ENCODE measurements at regions not wholly inside any gene's neighbourhood (a gene's known extent, or its start where the extent isn't known, plus 50 kb on each side); places are given as distances from the start of the nearest gene placed in this dataset.

- TF ChIP-seq TAF1 (IDR thresholded peaks at IDR 0.05; ENCODE audit: borderline replicate concordance, insufficient read depth, low read length) (no peak), REST (IDR thresholded peaks at IDR 0.05; ENCODE audit: insufficient read depth in 1 of 2, low read depth in 2 of 2, low read length in 2 of 2) (no peak), POLR2AphosphoS5 (IDR thresholded peaks at IDR 0.05; ENCODE audit: low read depth, low read length) (no peak)
Measured at GRCh38 chr10:78261291-78261690, 227.6 kb downstream of the RPS24 start.
